ENCODE measurements at regions not wholly inside any gene's neighbourhood (a gene's known extent, or its start where the extent isn't known, plus 50 kb on each side); places are given as distances from the start of the nearest gene placed in this dataset.

DNA sequence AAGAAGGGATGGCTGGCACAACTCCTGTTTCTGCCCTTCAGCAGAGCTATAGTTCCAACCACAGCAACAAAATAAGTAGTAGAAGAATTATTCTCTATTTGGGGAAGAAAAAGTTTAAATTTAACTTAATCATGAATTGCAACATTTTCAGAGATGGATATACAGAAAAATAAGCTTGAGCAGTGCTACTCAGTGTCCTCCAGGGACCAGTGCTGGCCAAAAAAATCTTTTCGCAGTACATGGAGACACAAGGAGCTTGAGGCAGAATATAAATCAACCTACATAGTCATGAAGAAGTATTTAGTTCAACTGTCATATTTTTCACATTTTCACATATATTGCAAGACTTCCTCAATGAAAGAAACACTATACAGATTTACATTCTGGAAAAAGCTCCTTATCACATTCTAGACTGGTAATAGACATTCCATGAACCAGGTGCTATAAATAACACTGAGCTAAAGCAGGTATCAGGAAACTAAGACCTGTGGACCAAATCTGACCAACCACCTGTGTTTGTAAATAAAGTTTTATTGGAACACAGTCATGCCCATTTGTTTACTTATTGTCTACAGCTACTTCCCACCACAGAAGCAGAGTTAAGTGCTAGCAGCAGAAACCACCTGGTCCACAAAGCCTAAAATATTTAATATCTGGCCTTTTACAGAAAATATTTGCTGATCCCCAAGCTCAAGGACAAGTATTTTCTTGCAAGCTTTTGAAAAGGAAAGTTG is 101.9 kb downstream of the RGS21 start:
- peaks cover 0 to 2% of the 10 kb centered on the region in 2 donors for H3K9me3 Mint-ChIP-seq

DNA sequence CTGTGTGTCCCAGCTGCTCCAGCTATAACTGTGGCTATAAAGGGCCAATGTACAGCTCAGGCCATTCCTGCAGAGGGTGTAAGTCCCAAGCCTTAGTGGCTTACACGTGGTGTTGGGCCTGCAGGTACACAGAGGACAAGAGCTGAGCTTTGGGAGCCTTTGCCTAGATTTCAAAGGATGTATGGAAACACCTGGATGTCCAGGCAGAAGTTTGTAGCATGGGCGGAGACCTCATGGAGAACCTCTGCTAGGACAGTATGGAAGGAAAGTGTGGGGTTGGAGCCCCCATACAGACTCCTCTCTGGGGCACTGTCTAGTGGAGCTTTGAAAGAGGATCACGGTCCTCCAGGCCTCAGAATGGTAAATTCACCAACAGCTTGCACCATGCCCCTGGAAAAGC is 113.9 kb downstream of the RGS21 start:
- Mint-ChIP-seq H3K27ac (no peak overlapping the region), H3K9me3 (no peaks in the 10 kb centered on the region), H3K4me1 (ENCODE audit: low read depth in 2 of 2) (no peaks in the 10 kb centered on the region), H3K4me3 (no peak overlapping the region), H3K36me3 (ENCODE audit: insufficient read depth) (no peaks in the 10 kb centered on the region), H3K27me3 (peaks cover under 1 to 4% of the 10 kb centered on the region in 2 donors)
- no peak for ATAC-seq (replicated peaks)
- DNase-seq, result no peak

More for the DNA sequence above, 101.9 kb downstream of the RGS21 start:
- H3K36me3 Mint-ChIP-seq (ENCODE audit: insufficient read depth), result no peaks in the 10 kb centered on the region
- H3K4me3 Mint-ChIP-seq, result no peak overlapping the region
- DNase-seq (no peak), ATAC-seq (replicated peaks) (no peak)
- no peak overlapping the region for H3K27ac Mint-ChIP-seq
- no peaks in the 10 kb centered on the region for H3K4me1 Mint-ChIP-seq (ENCODE audit: low read depth in 2 of 2)
- H3K27me3 Mint-ChIP-seq, result peaks cover under 1 to 7% of the 10 kb centered on the region in 2 donors

DNA sequence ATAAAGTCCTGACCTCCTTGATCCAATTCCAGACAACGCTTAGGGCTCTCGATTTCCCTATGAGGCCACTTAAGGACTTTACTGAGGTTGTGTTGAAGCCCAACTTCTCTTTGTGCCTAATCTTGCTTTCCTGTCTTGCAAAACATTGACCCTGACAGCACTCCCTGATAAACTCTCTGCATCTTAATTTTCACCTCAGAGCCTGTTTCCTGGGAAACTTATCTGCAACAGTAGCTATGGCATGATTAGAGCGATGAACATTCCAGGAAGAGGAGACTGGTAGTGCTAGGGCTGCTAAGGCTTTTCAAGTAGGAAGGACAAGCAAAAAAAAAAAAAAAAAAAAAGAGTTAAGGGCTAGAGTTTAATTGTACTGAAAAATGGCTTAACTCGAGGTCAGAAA is 118.9 kb downstream of the RGS21 start:
- H3K27me3 Mint-ChIP-seq, result peaks cover 6 to 8% of the 10 kb centered on the region in 2 donors
- H3K9me3 Mint-ChIP-seq, result no peaks in the 10 kb centered on the region
- ATAC-seq (replicated peaks) (no peak), DNase-seq (no peak)
- H3K27ac Mint-ChIP-seq, result no peak overlapping the region
- H3K4me1 Mint-ChIP-seq (ENCODE audit: low read depth in 2 of 2), result no peaks in the 10 kb centered on the region
- no peaks in the 10 kb centered on the region for H3K36me3 Mint-ChIP-seq (ENCODE audit: insufficient read depth)
- H3K4me3 Mint-ChIP-seq, result no peak overlapping the region

DNA sequence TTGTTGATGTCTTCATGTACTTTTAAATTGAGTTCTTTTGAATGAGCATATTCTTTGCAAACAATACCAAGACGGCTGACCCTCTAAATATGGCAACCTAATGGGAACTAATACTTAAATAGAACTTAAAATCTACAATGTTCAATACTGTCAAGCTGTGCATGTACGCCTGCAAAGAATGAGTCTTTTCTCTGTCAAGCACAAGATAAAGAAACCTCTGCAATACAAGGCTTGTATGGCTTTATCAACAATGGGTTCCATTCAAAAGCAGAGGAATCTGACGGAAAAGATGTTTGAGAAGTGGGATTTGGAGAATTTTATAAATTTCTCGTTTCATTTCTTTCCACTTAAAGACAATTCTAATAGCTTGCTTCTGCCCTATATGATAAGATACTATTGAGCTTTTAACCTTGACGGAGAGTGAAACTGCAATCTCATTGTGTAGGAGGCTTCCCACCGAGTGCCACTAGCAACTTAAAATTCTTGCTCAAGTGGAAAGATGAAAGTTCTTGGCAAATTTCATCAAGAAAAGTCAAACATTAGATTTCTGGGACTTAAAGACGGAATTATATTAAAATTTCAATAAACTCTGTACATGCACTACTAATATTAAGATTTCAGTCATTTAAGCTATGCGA is 119.8 kb downstream of the RGS21 start:
- Mint-ChIP-seq H3K9me3 (no peaks in the 10 kb centered on the region), H3K4me1 (ENCODE audit: low read depth in 2 of 2) (no peaks in the 10 kb centered on the region), H3K4me3 (no peak overlapping the region), H3K27me3 (peaks cover 6 to 16% of the 10 kb centered on the region in 2 donors), H3K36me3 (ENCODE audit: insufficient read depth) (no peaks in the 10 kb centered on the region), H3K27ac (no peak overlapping the region)
- no peak for ATAC-seq (replicated peaks)
- no peak for DNase-seq

DNA sequence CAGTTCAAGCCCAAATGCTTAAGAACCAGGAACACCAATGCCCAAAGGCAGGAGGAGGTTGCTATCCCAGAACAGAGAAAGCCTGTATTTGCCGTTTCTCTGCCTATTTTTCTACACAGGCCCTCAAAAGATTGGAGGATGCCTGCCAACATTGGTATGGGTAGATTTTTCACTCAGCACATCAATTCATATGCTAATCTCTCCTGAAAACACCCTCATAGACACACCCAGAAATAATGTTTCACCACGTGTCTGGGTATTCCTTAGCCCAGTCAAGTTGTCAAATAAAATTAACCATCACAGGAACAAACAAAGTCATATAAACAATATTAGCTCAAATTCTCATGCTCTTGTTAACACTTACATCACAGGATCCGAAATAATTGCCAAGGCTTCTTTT is 121.9 kb downstream of the RGS21 start:
- Mint-ChIP-seq H3K36me3 (ENCODE audit: insufficient read depth) (no peaks in the 10 kb centered on the region), H3K4me1 (ENCODE audit: low read depth in 2 of 2) (no peaks in the 10 kb centered on the region), H3K27me3 (peaks cover 6 to 17% of the 10 kb centered on the region in 2 donors), H3K4me3 (no peak overlapping the region), H3K27ac (no peak overlapping the region), H3K9me3 (no peaks in the 10 kb centered on the region)
- ATAC-seq (replicated peaks) (no peak), DNase-seq (no peak)

DNA sequence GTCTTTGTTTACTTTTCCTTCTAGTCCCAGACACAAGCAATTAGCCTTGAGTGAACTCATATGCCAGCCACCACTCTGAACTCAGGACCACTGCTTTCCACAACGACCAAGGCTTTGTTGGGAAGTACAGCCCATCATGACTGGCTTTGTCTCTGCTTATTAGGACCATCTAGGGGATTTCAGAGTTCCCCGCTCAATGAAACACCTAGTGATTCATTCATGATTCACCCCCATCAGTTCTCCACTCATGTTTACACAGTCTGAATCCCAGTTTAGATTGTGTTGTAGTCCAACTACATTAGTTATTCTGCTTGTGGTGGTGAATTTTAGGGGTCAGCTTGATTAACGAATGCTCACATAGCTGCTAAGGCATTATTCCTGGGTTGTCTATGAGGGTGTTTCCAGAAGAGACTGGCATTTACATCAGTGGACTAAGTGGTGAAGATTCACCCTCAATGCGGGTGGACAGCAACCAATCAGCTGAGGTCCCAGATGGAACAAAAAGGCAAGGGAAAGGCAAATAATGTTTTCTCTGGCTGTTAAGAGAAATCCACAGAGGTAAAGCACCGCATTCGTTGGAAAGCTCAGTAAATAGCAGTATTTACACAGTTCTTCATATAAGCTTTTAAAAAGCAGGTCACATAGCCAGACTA is 122.7 kb downstream of the RGS21 start:
- DNase-seq, result no peak
- no peak for ATAC-seq (replicated peaks)

DNA sequence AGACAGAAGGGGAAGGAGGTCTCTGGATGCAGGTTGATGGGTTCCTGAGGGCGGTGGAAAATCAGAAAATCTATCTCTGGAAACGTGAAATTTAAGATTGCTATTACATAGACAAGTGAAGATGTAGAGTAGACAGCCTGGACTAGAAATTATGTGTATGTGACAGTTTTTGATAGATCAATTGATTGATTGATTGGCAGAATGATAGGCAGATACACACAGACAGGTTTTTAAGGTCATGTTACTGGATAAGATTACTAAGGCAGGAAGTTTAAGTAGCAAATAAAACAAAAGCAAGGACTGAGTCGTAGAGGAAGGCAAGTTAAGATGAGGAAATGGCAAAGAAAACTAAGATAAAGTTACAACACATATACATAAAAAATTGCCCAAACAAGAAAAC is 124.7 kb downstream of the RGS21 start:
- H3K27me3 Mint-ChIP-seq, result peaks cover 0 to 17% of the 10 kb centered on the region in 2 donors
- H3K4me1 Mint-ChIP-seq (ENCODE audit: low read depth in 2 of 2), result no peaks in the 10 kb centered on the region
- no peak overlapping the region for H3K27ac Mint-ChIP-seq
- no peaks in the 10 kb centered on the region for H3K36me3 Mint-ChIP-seq (ENCODE audit: insufficient read depth)
- ATAC-seq (replicated peaks), result no peak
- no peaks in the 10 kb centered on the region for H3K9me3 Mint-ChIP-seq
- no peak for DNase-seq
- no peak overlapping the region for H3K4me3 Mint-ChIP-seq

More for the DNA sequence above, 122.7 kb downstream of the RGS21 start:
- Mint-ChIP-seq H3K27ac (no peak overlapping the region), H3K36me3 (ENCODE audit: insufficient read depth) (no peaks in the 10 kb centered on the region), H3K4me1 (ENCODE audit: low read depth in 2 of 2) (no peaks in the 10 kb centered on the region), H3K27me3 (peaks cover 6 to 17% of the 10 kb centered on the region in 2 donors), H3K9me3 (no peaks in the 10 kb centered on the region), H3K4me3 (no peak overlapping the region)

DNA sequence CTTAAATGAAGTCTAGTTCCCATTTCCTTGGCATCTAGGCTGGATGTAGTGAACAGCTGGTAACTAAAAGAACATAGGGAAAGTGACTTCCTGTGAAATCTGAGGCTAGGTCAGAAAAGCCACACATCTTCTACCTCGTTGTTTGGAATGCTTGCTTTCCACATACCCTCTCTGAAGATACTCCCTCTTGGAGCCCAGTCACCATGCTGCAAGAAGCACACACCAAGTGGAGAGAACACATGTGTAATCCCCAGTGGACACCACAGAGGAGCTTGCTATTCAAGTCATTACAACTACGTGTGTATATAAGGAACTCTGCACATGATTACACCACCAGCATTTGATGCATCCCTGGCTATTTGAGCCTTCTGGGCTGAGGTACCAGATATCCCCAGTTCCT is 125.9 kb downstream of the RGS21 start:
- H3K27ac Mint-ChIP-seq, result no peak overlapping the region
- ATAC-seq (replicated peaks), result no peak
- H3K27me3 Mint-ChIP-seq, result peaks cover 8 to 22% of the 10 kb centered on the region in 2 donors

DNA sequence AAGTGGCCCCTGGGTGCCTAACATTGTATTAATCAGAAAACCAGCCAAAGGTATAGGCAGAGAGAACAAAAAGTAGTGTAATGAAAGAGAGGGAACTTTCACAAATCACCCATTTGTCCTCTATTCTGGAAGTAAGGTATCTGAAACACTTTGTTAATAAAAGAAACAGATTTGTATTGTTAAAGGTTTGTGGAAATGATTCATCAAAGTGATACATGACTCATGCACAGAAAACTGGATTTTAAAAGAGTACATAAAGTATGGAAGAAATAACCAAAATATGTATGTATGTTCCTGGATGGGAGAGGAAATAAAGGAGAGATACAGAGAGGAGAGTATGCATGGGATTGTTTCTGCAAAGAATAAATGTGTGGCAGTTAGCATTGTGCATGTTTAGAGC is 126.8 kb downstream of the RGS21 start:
- H3K4me3 Mint-ChIP-seq, result no peak overlapping the region
- ATAC-seq (replicated peaks) (no peak), DNase-seq (no peak)
- H3K27ac Mint-ChIP-seq, result no peak overlapping the region
- no peaks in the 10 kb centered on the region for H3K4me1 Mint-ChIP-seq (ENCODE audit: low read depth in 2 of 2)
- peaks cover 15 to 29% of the 10 kb centered on the region in 2 donors for H3K27me3 Mint-ChIP-seq
- no peaks in the 10 kb centered on the region for H3K36me3 Mint-ChIP-seq (ENCODE audit: insufficient read depth)
- H3K9me3 Mint-ChIP-seq, result no peaks in the 10 kb centered on the region

More for the DNA sequence above, 125.9 kb downstream of the RGS21 start:
- no peaks in the 10 kb centered on the region for H3K4me1 Mint-ChIP-seq (ENCODE audit: low read depth in 2 of 2)
- H3K9me3 Mint-ChIP-seq, result no peaks in the 10 kb centered on the region
- no peak for DNase-seq
- H3K36me3 Mint-ChIP-seq (ENCODE audit: insufficient read depth), result no peaks in the 10 kb centered on the region
- H3K4me3 Mint-ChIP-seq, result no peak overlapping the region

DNA sequence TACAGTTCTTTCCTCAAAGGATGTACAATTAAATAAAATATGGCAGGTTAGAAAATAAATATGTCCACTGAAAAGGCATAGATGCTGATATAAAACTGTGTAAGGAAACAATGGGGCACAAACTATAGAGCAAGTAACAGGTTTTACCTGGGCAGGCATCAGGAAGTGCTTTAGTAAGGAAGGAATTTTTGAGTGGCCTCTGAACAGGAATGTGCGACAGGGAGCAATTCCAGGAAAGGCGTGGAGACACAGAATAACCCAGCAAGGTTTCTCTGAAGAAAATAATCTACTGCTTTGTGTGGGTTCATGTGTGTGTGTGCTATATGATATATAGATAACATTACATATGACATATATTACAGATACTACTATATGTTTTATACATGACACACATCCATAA is 128.4 kb downstream of the RGS21 start:
- no peak overlapping the region for H3K27ac Mint-ChIP-seq
- H3K27me3 Mint-ChIP-seq, result peaks cover 29 to 41% of the 10 kb centered on the region in 2 donors
- ATAC-seq (replicated peaks), result no peak
- no peaks in the 10 kb centered on the region for H3K4me1 Mint-ChIP-seq (ENCODE audit: low read depth in 2 of 2)
- H3K36me3 Mint-ChIP-seq (ENCODE audit: insufficient read depth), result no peaks in the 10 kb centered on the region
- no peaks in the 10 kb centered on the region for H3K9me3 Mint-ChIP-seq
- DNase-seq, result no peak
- H3K4me3 Mint-ChIP-seq, result no peak overlapping the region

DNA sequence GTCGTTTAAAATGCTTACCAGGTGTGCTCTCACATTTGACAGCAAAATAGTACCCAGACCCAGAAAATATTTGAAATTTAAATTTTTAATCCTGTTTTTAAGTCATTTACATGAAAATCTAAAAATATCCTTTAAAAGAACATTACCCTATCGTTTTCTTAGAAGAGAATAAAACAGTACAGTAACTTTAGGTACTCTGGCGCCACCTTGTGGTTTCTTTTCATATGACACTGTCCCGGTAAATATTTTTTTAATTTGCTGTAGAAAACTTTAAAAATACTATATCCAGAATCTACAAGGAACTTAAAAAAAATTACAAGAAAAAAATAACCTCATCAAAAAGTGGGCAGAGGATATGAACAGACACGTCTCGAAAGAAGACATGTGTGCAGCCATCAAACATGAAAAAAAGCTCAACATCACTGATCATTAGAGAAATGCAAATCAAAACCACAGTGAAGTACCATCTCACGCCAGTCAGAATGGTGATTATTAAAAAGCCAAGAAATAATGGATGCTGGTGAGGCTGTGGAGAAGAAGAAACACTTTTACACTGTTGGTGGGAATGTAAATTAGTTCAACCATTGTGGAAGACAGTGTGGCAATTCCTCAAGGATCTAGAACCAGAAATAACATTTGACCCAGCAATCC is 129.2 kb downstream of the RGS21 start:
- H3K4me3 Mint-ChIP-seq, result no peak overlapping the region
- ATAC-seq (replicated peaks) (peak; percentile 57), DNase-seq (peak; percentile 53 to 60 (median 54))
- peaks cover 36 to 43% of the 10 kb centered on the region in 2 donors for H3K27me3 Mint-ChIP-seq
- H3K4me1 Mint-ChIP-seq (ENCODE audit: low read depth in 2 of 2), result no peaks in the 10 kb centered on the region
- no peak overlapping the region for H3K27ac Mint-ChIP-seq
- no peaks in the 10 kb centered on the region for H3K9me3 Mint-ChIP-seq
- H3K36me3 Mint-ChIP-seq (ENCODE audit: insufficient read depth), result no peaks in the 10 kb centered on the region

DNA sequence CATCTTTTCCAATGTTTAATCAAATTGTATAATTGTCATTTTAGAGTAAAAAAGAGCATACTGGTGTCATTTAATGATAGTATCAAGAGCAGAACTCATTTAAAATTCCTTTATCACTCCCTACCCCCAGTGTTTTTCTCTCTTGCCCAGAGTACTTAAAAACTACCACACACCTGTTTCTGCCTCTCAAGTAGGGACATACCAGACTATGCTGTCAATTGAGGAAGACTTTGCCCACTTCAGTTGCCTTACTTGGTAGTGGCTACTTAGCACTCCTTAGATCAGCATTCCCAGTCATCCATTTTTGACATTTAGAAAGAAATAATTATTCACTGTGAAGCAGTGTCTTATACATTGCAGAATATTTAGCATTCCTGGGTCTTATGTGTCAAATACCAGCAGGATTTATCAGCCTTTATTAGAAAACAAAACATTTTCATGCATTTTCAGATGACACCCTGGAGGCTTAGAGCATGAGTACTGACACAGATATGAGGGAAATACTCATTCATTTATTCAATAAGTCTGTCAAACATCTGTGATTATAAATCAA is 127.5 kb upstream of the RGS1 start:
- H3K27me3 Mint-ChIP-seq, result peaks cover 40 to 44% of the 10 kb centered on the region in 2 donors
- H3K9me3 Mint-ChIP-seq, result no peaks in the 10 kb centered on the region
- DNase-seq, result no peak
- H3K4me1 Mint-ChIP-seq (ENCODE audit: low read depth in 2 of 2), result no peaks in the 10 kb centered on the region
- H3K4me3 Mint-ChIP-seq, result no peak overlapping the region
- no peaks in the 10 kb centered on the region for H3K36me3 Mint-ChIP-seq (ENCODE audit: insufficient read depth)
- ATAC-seq (replicated peaks), result no peak
- no peak overlapping the region for H3K27ac Mint-ChIP-seq

DNA sequence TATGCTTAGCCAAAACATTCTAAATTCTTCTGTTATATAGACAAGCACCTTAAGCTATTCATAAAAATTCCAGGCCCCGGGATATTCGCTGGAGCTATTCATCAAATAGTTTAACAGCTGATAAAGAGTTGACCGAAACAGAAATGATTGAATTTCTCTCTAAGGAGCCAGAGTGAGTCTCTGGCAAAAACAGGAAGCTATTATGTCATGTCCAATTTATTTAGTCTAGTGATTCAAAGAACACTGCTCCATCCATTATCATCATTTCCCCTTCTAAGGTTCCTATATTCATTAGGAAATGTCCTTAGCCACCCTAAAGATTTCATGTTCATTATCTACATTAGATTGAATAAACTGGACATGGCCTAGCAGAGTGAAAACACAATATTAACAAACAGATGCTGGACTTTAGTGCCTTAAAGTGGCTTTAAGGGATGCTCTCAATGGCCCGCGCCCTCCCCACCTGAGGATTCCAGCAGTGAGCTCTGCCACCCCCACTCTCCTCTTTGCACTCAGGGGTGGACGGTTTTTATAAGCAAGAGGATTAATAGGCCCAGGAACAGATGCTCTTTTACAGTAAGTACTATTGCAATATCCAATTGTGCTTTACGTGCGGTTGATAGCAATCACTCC is 122.1 kb upstream of the RGS1 start:
- Mint-ChIP-seq H3K36me3 (ENCODE audit: insufficient read depth) (no peaks in the 10 kb centered on the region), H3K4me1 (ENCODE audit: low read depth in 2 of 2) (no peaks in the 10 kb centered on the region), H3K4me3 (no peak overlapping the region), H3K9me3 (no peaks in the 10 kb centered on the region), H3K27me3 (peaks cover 43 to 49% of the 10 kb centered on the region in 2 donors), H3K27ac (no peak overlapping the region)
- DNase-seq (no peak), ATAC-seq (replicated peaks) (no peak)
